ENCODE measurements at regions not wholly inside any gene's neighbourhood (a gene's known extent, or its start where the extent isn't known, plus 50 kb on each side); places are given as distances from the start of the nearest gene placed in this dataset.

- no peaks in the 10 kb centered on the region for H3K9me3 ChIP-seq
- H3K36me3 ChIP-seq = no peaks in the 10 kb centered on the region
- H3K27me3 ChIP-seq = no peaks in the 10 kb centered on the region
- no peaks in the 10 kb centered on the region for H3K4me1 ChIP-seq
- no peak overlapping the region for H3K4me3 ChIP-seq
- no peak overlapping the region for H3K27ac ChIP-seq
- TF ChIP-seq CTCF (IDR thresholded peaks at IDR 0.05) = no peak
- TF ChIP-seq POLR2A (IDR thresholded peaks at IDR 0.05) = no peak
- no peak for DNase-seq
Observed at GRCh38 chr1:38777464-38777957, 82.1 kb downstream of the RRAGC start.

DNA sequence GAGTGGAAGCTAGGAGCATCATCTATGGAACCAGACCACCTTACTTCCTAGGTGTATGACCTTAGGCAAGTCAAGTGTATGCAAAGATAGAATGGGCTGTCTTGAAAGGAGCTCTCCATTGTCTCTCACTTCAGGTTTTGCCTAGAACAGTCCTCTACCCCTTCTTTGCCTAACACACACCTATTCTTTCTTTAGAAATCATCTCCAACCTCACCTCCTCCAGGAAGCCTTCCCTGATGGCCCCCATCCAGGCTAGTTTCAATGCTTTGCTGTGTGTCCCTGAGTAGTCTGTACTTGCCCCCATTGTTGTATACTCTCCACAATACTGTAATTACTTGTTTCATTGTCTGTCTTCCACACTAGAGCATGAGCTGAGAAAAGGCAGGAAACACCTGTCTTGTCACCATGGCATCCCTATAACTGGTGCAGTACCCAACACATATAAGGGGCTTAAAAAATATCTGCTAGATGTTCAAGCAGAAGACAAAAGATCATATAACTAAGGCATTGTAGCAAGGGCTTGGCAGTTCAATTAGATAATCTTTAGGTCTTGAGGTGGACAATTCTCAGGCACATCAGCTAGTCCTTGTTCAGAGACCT is 83.0 kb downstream of the RRAGC start:
- Histone ChIP-seq H3K36me3 (no peaks in the 10 kb centered on the region), H3K4me1 (no peaks in the 10 kb centered on the region), H3K27me3 (no peaks in the 10 kb centered on the region), H3K27ac (no peak overlapping the region), H3K9me3 (no peaks in the 10 kb centered on the region), H3K4me3 (no peak overlapping the region)
- no peak for DNase-seq
- no peak for TF ChIP-seq CTCF (IDR thresholded peaks at IDR 0.05)

- no peak for DNase-seq
- Histone ChIP-seq H3K9me3 (no peaks in the 10 kb centered on the region), H3K4me3 (no peak overlapping the region), H3K36me3 (no peaks in the 10 kb centered on the region), H3K27me3 (no peaks in the 10 kb centered on the region), H3K27ac (no peak overlapping the region), H3K4me1 (no peaks in the 10 kb centered on the region)
- TF ChIP-seq POLR2A (IDR thresholded peaks at IDR 0.05) (no peak), CTCF (IDR thresholded peaks at IDR 0.05) (no peak)
Observed at GRCh38 chr1:38775175-38775845, 84.3 kb downstream of the RRAGC start.

GRCh38 chr1:38773483-38773882 is 86.1 kb downstream of the RRAGC start:
- Histone ChIP-seq H3K4me1 (no peaks in the 10 kb centered on the region), H3K4me3 (no peak overlapping the region), H3K27me3 (no peaks in the 10 kb centered on the region), H3K27ac (no peak overlapping the region), H3K36me3 (no peaks in the 10 kb centered on the region), H3K9me3 (no peaks in the 10 kb centered on the region)
- DNase-seq = no peak
- TF ChIP-seq POLR2A (IDR thresholded peaks at IDR 0.05) (no peak), CTCF (IDR thresholded peaks at IDR 0.05) (no peak)

DNA sequence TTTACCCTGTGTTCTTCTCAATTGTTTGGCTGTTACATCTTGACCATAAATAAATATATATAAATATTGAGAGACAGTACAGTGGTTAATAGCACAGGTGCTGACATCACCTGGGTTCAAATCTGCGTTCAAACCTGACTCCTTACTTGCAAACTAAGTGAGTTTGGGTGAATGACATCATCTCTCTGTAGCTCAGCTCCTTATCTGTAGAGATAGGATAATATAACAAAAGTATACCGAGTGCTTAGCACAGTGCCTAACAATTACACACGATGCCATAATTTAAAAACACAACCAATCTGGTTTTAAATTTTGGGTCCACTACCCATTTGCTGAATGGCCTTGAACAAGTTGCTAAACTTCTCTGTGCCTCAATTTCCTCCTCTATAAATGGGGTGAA is 86.6 kb downstream of the RRAGC start:
- no peaks in the 10 kb centered on the region for H3K9me3 ChIP-seq
- TF ChIP-seq POLR2A (IDR thresholded peaks at IDR 0.05) = no peak
- TF ChIP-seq CTCF (IDR thresholded peaks at IDR 0.05) = no peak
- H3K4me3 ChIP-seq = no peak overlapping the region
- H3K4me1 ChIP-seq = no peaks in the 10 kb centered on the region
- no peaks in the 10 kb centered on the region for H3K36me3 ChIP-seq
- no peak for DNase-seq
- no peak overlapping the region for H3K27ac ChIP-seq
- no peaks in the 10 kb centered on the region for H3K27me3 ChIP-seq
